Prostate gland (tissue), 2 donors: ENCODE measurements at regions not wholly inside any gene's neighbourhood (a gene's known extent, or its start where the extent isn't known, plus 50 kb on each side); places are given as distances from the start of the nearest gene placed in this dataset.

ENCODE experiments used
- DNase-seq: peaks from one replicate; pipeline ENCODE4 v3.0.0-alpha.2; 2019; ENCODE audit warnings: low spot score
- H3K27ac ChIP-seq, 2 donors: fragments of 200-600 bp; sonication (generic); 2 replicates each; pipeline ENCODE4 v1.5.1; 2017 to 2019
- H3K27me3 ChIP-seq: fragments of 200-600 bp; sonication (generic); replicated peaks from 2 replicates; pipeline ENCODE4 v1.5.1; 2019; ENCODE audit not compliant: insufficient read depth
- H3K36me3 ChIP-seq, 2 donors: fragments of 200-600 bp; sonication (generic); 1 replicate in 1 of 2; 2 replicates in 1 of 2; pipeline versions ENCODE4 v1.5.1 to v1.8.1; 2017 to 2019
- H3K4me1 ChIP-seq: fragments of 200-600 bp; sonication (generic); replicated peaks from 2 replicates; pipeline ENCODE4 v1.5.1; 2019
- H3K4me3 ChIP-seq, 2 donors: fragments of 200-600 bp; sonication (generic); 2 replicates each; pipeline ENCODE4 v1.5.1; 2017 to 2019
- H3K9me3 ChIP-seq: fragments of 200-600 bp; sonication (generic); 2 replicates; pipeline ENCODE4 v1.5.1; 2017
- POLR2A ChIP-seq: fragments of 450-650 bp; IDR thresholded peaks from one replicate; pipeline ENCODE4 v1.6.1; 2016; ENCODE audit warnings: antibody characterized with exemption, mild to moderate bottlenecking
- POLR2AphosphoS5 ChIP-seq: sonication (generic); formaldehyde crosslinking; IDR thresholded peaks from one replicate; pipeline ENCODE4 v1.6.1; 2017; ENCODE audit warnings: antibody characterized with exemption
- WGBS: methylation state at CpG from one replicate; pipeline ENCODE4 v1.1.5; 2018; 5-methylcytosine and 5-hydroxymethylcytosine counted together
- intact Hi-C: fragments of 100-400 bp; cut with DNase I; formaldehyde crosslinking; loops from one replicate; pipeline ENCODE4 v1.14.2; 2022
- TF ChIP-seq, protein P1 (sequence below), 4 experiments: fragments of 200-600 bp in 2 of 4; fragments of 450-650 bp in 2 of 4; sonication (generic) in 2 of 4; IDR thresholded peaks; 1 replicate in 3 of 4; 2 replicates in 1 of 4; pipeline ENCODE4 v1.5.1; 2016 to 2019; ENCODE audit warnings: antibody characterized with exemption in 4 of 4, mild to moderate bottlenecking in 2 of 4, moderate library complexity in 2 of 4

DNA sequence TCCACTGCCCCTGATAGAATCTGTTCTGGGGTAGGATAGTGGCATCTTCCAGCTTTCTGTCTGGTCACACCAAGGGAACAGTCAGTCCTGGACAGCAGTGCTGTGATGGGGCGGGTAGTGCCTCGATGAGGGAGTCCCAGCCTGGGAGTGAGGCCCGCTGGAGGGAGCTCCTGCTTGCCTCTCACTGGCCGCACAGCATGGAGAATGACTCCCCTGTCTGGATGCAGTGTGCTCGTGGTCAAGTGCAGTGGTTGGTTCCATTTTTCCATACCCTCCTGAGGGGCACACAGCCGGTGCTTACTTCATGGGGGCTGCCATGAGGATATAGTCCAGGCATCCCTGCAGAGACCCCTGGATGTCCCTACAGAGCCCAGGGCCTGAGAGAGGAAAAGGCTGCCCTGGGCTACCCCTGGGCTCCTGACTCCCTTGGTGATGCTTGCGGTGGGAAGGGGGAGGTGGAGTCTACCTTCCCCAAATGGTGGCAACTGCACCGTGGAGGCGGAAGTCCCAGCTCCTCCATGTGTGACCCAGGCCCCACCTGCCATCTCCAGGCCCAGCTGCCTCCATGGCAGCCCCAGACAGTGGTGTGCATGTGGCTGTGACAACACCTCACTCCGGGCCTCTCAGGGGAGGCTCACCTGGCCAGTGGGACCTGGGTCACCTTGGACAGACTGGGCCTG is 212.5 kb downstream of the GLI2 start:
- no peak for TF ChIP-seq POLR2AphosphoS5
- TF ChIP-seq, protein P1, sequence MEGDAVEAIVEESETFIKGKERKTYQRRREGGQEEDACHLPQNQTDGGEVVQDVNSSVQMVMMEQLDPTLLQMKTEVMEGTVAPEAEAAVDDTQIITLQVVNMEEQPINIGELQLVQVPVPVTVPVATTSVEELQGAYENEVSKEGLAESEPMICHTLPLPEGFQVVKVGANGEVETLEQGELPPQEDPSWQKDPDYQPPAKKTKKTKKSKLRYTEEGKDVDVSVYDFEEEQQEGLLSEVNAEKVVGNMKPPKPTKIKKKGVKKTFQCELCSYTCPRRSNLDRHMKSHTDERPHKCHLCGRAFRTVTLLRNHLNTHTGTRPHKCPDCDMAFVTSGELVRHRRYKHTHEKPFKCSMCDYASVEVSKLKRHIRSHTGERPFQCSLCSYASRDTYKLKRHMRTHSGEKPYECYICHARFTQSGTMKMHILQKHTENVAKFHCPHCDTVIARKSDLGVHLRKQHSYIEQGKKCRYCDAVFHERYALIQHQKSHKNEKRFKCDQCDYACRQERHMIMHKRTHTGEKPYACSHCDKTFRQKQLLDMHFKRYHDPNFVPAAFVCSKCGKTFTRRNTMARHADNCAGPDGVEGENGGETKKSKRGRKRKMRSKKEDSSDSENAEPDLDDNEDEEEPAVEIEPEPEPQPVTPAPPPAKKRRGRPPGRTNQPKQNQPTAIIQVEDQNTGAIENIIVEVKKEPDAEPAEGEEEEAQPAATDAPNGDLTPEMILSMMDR (IDR thresholded peaks at IDR 0.05), result no peak
- TF ChIP-seq POLR2A, result no peak

DNA sequence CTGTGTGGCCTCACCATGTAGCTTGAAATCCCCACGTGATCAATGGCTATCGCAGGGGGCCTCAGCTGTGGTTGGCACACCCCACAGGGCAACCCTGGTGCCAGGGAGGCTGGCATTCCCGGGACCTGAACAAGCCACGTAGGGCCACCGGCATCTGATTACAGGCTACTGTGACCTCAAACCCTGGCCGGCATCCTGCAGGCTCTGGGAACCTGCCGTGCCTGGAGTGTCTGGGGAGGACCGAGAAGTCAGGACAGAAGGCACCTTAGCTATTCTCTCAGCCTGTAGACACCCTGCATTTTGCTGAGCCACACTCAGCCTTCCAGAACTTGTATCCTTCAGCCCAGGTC is 213.0 kb downstream of the GLI2 start:
- TF ChIP-seq, protein P1 (IDR thresholded peaks at IDR 0.05), result no peak
- no peak for TF ChIP-seq POLR2A
- 90% methylated on average over 5 of the region's 8 CpGs for WGBS
- intact Hi-C loops, result no loop called here

More for the DNA sequence above, 212.5 kb downstream of the GLI2 start:
- no peaks in the 10 kb centered on the region for H3K9me3 ChIP-seq
- 89% methylated on average over 9 of the region's 10 CpGs for WGBS
- H3K36me3 ChIP-seq, result no peaks in the 10 kb centered on the region
- no peak for DNase-seq
- no peaks in the 10 kb centered on the region for H3K4me1 ChIP-seq
- intact Hi-C loops, result no loop called here
- no peak overlapping the region for H3K27ac ChIP-seq
- no peaks in the 10 kb centered on the region for H3K27me3 ChIP-seq
- no peak overlapping the region for H3K4me3 ChIP-seq

DNA sequence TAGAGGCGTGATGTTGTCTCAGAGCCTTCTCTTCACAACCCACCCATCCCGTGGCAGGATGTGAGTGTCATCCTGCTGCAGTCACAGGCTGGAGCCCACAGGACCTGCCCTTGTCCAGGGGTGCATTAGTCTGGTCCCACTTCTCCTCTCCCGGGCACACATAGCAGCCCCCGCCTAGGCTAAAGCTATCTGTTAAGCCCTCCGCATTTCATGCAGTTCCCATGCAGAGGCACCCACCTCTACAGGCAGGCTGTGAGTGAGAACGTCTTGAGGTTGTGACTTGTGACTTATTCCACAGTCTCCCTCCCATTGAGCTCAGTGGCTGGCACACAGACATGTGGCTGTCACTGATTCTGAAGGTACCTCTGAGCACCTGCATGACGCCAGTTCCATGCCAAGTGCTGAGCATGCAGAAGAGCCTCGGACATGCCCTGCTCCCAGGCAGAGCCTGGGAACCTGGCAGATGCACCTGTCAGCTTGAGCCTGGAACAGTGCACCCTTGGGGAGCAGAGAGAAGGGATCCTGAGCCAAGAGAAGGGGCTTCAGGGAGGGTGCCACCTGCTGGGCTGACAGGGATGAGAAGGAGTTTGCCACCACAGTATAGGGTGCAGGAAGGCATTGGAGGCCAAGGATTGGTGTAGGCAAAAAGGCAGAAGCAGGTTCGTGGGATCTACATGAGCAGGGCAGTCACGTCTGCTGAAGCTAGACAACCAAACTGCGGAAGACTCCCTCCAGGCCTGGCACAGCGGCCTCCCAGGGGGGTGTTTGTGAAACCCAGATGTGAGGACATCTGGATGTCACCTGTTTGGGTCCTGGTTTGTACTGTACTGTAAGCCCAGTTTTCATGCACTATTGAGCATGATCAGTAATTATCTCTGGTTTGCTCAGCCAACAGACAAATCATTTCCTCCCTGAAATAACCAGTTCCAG is 213.6 kb downstream of the GLI2 start:
- Histone ChIP-seq H3K27ac (no peak overlapping the region), H3K4me1 (no peaks in the 10 kb centered on the region), H3K9me3 (no peaks in the 10 kb centered on the region), H3K36me3 (no peaks in the 10 kb centered on the region), H3K27me3 (no peaks in the 10 kb centered on the region), H3K4me3 (no peak overlapping the region)
- no peak for DNase-seq
- intact Hi-C loops, result no loop called here
- TF ChIP-seq POLR2AphosphoS5, result no peak
- TF ChIP-seq, protein P1 (IDR thresholded peaks at IDR 0.05), result no peak
- no peak for TF ChIP-seq POLR2A
- 83% methylated on average over 12 of the region's 12 CpGs for WGBS

More for the DNA sequence above, 213.0 kb downstream of the GLI2 start:
- H3K27me3 ChIP-seq, result no peaks in the 10 kb centered on the region
- H3K27ac ChIP-seq, result no peak overlapping the region
- H3K36me3 ChIP-seq, result no peaks in the 10 kb centered on the region
- DNase-seq, result no peak
- H3K4me1 ChIP-seq, result no peaks in the 10 kb centered on the region
- no peaks in the 10 kb centered on the region for H3K9me3 ChIP-seq
- no peak overlapping the region for H3K4me3 ChIP-seq

DNA sequence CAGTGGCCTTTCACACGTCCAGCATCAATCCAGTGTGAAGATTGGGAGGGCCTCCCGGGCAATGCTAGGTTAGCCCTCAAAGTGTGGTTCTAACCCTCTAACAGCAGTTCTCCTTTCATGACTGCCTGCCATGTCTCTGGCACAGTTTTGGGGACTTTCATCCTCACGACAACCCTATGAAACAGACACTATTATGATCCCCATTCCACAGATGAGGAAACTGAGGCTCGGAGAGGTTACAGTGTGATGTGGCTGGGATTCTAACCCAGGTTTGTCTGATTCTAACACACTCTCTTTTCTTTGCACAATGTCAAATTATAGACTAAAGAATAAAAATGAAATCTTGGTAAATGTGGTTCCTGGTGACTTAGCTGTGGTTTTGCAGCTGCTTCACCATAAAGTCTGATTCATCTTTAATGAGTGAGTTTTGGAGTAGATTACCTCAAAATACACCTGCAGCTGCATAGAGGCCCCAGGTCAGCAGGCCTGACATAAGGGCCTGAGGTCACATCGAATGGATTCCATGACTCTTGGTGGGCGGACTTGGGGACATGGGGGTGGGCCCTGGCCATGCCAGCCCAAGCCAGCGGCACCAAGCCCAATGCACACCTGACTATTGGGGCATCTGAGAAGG is 214.4 kb downstream of the GLI2 start:
- Histone ChIP-seq H3K4me1 (no peaks in the 10 kb centered on the region), H3K9me3 (no peaks in the 10 kb centered on the region), H3K27ac (no peak overlapping the region), H3K27me3 (no peaks in the 10 kb centered on the region), H3K36me3 (no peaks in the 10 kb centered on the region), H3K4me3 (no peak overlapping the region)
- TF ChIP-seq POLR2A (no peak), POLR2AphosphoS5 (no peak)
- TF ChIP-seq, protein P1 (IDR thresholded peaks at IDR 0.05), result no peak
- intact Hi-C loops, result loop anchor here (10.0 kb wide), 1 partner anchor 125 kb away; no protein-coding TSS in a partner anchor
- no peak for DNase-seq
- WGBS, result 92% methylated on average over 7 of the region's 7 CpGs
